H9 (cell line): ENCODE measurements at regions not wholly inside any gene's neighbourhood (a gene's known extent, or its start where the extent isn't known, plus 50 kb on each side); places are given as distances from the start of the nearest gene placed in this dataset.

ENCODE experiments used
- DNase-seq: peaks from one replicate; pipeline ENCODE4 v3.0.0-alpha.2; 2017
- H2AFZ ChIP-seq: one replicate; pipeline ENCODE4 v1.6.1; 2013; ENCODE audit warnings: mild to moderate bottlenecking, low read length, control low read depth, moderate library complexity
- H2AK5ac ChIP-seq: 2 replicates; pipeline ENCODE4 v1.6.1; 2013; ENCODE audit warnings: low read length, control low read depth, mixed read lengths; ENCODE audit not compliant: insufficient read length
- H2BK120ac ChIP-seq: one replicate; pipeline ENCODE4 v1.6.1; 2013; ENCODE audit warnings: low read depth, mild to moderate bottlenecking, low read length, control low read depth, inconsistent platforms; ENCODE audit not compliant: poor library complexity, severe bottlenecking
- H2BK12ac ChIP-seq: 2 replicates; pipeline ENCODE4 v1.6.1; 2013; ENCODE audit warnings: low read length, control low read depth, mixed read lengths, low read depth; ENCODE audit not compliant: insufficient read length
- H2BK15ac ChIP-seq: 2 replicates; pipeline ENCODE4 v1.6.1; 2013; ENCODE audit warnings: low read depth, low read length, control low read depth
- H2BK20ac ChIP-seq: one replicate; pipeline ENCODE4 v1.6.1; 2013; ENCODE audit warnings: low read depth, mild to moderate bottlenecking, low read length, control low read depth, inconsistent platforms; ENCODE audit not compliant: poor library complexity, severe bottlenecking
- H2BK5ac ChIP-seq: 2 replicates; pipeline ENCODE4 v1.6.1; 2013; ENCODE audit warnings: low read length, control low read depth, mixed read lengths; ENCODE audit not compliant: insufficient read length
- H3K14ac ChIP-seq: 2 replicates; pipeline ENCODE4 v1.6.1; 2013; ENCODE audit warnings: low read length, control low read depth; ENCODE audit not compliant: insufficient read depth
- H3K18ac ChIP-seq: 2 replicates; pipeline ENCODE4 v1.6.1; 2013; ENCODE audit warnings: low read depth, mild to moderate bottlenecking, mixed read lengths, low read length, control low read depth; ENCODE audit not compliant: insufficient read length
- H3K23ac ChIP-seq: 2 replicates; pipeline ENCODE4 v1.6.1; 2013; ENCODE audit warnings: low read length, control low read depth, mixed read lengths, low read depth; ENCODE audit not compliant: insufficient read length
- H3K23me2 ChIP-seq: 2 replicates; pipeline ENCODE4 v1.6.1; 2013; ENCODE audit warnings: low read depth, mild to moderate bottlenecking, mixed read lengths, low read length, control low read depth; ENCODE audit not compliant: insufficient read length, poor library complexity, severe bottlenecking
- H3K27ac ChIP-seq: 2 replicates; pipeline ENCODE4 v1.5.1; 2013; ENCODE audit warnings: low read length, control low read depth, mixed read lengths, low read depth; ENCODE audit not compliant: insufficient read length
- H3K27me3 ChIP-seq: 2 replicates; pipeline ENCODE4 v1.6.1; 2013; ENCODE audit warnings: low read length, control low read depth, inconsistent platforms; ENCODE audit not compliant: insufficient read depth
- H3K4ac ChIP-seq: 2 replicates; pipeline ENCODE4 v1.6.1; 2013; ENCODE audit warnings: low read depth, mild to moderate bottlenecking, control low read depth, inconsistent platforms, low read length, moderate library complexity
- H3K4me1 ChIP-seq: 2 replicates; pipeline ENCODE4 v1.6.1; 2013; ENCODE audit warnings: low read length, control low read depth, inconsistent platforms; ENCODE audit not compliant: insufficient read depth
- H3K4me2 ChIP-seq: 2 replicates; pipeline ENCODE4 v1.6.1; 2013; ENCODE audit warnings: low read length, control low read depth, mixed read lengths; ENCODE audit not compliant: insufficient read length, insufficient read depth
- H3K56ac ChIP-seq: 2 replicates; pipeline ENCODE4 v1.6.1; 2013; ENCODE audit warnings: low read depth, mild to moderate bottlenecking, mixed read lengths, low read length, control low read depth; ENCODE audit not compliant: insufficient read length
- H3K79me1 ChIP-seq: 2 replicates; pipeline ENCODE4 v1.6.1; 2013; ENCODE audit warnings: low read depth, mild to moderate bottlenecking, moderate library complexity, low read length, control low read depth, inconsistent platforms; ENCODE audit not compliant: insufficient read depth, poor library complexity, severe bottlenecking
- H3K79me2 ChIP-seq: 2 replicates; pipeline ENCODE4 v1.6.1; 2013; ENCODE audit warnings: low read length, control low read depth, inconsistent platforms; ENCODE audit not compliant: insufficient read depth
- H3K9ac ChIP-seq: 2 replicates; pipeline ENCODE4 v1.6.1; 2013; ENCODE audit warnings: low read length, control low read depth, mixed read lengths; ENCODE audit not compliant: insufficient read length; ENCODE audit errors: extremely low read depth
- H3K9me3 ChIP-seq: one replicate; pipeline ENCODE4 v1.6.1; 2013; ENCODE audit warnings: low read depth, low read length, inconsistent platforms; ENCODE audit not compliant: control insufficient read depth
- H3T11ph ChIP-seq: one replicate; pipeline ENCODE4 v1.6.1; 2013; ENCODE audit warnings: mild to moderate bottlenecking, low read length, control low read depth, inconsistent platforms
- H4K20me1 ChIP-seq: one replicate; pipeline ENCODE4 v1.6.1; 2013; ENCODE audit not compliant: control insufficient read depth, insufficient read length, insufficient read depth
- H4K5ac ChIP-seq: 2 replicates; pipeline ENCODE4 v1.6.1; 2013; ENCODE audit warnings: low read depth, mild to moderate bottlenecking, mixed read lengths, low read length, control low read depth; ENCODE audit not compliant: insufficient read length
- H4K8ac ChIP-seq: replicated peaks from 2 replicates; pipeline ENCODE4 v1.6.1; 2013; ENCODE audit warnings: low read length, control low read depth, mixed read lengths, low read depth; ENCODE audit not compliant: insufficient read length
- H4K91ac ChIP-seq: 2 replicates; pipeline ENCODE4 v1.6.1; 2013; ENCODE audit warnings: low read depth, mild to moderate bottlenecking, moderate library complexity, mixed read lengths, low read length, control low read depth; ENCODE audit not compliant: insufficient read length
- H3K27ac Mint-ChIP-seq, 3 experiments: 2 replicates in 2 of 3; 3 replicates in 1 of 3; pipeline ENCODE4 v1.8.0; 2020 to 2021; ENCODE audit warnings: mixed read lengths in 3 of 3, mild to moderate bottlenecking in 1 of 3, moderate library complexity in 1 of 3
- H3K27me3 Mint-ChIP-seq: 2 replicates; pipeline ENCODE4 v1.8.0; 2021; ENCODE audit warnings: low read depth, mild to moderate bottlenecking, moderate library complexity, mixed read lengths
- H3K36me3 Mint-ChIP-seq, 3 experiments: 2 replicates in 2 of 3; 3 replicates in 1 of 3; pipeline ENCODE4 v1.8.0; 2020 to 2021; ENCODE audit warnings: low read depth in 3 of 3, mixed read lengths in 3 of 3; ENCODE audit not compliant: insufficient read depth in 1 of 3
- H3K4me1 Mint-ChIP-seq, 2 experiments: 2 replicates each; pipeline ENCODE4 v1.8.0; 2020; ENCODE audit warnings: mixed read lengths in 2 of 2
- H3K4me3 Mint-ChIP-seq, 2 experiments: 2 replicates in 1 of 2; 3 replicates in 1 of 2; pipeline ENCODE4 v1.8.0; 2020 to 2021; ENCODE audit warnings: mild to moderate bottlenecking in 2 of 2, mixed read lengths in 2 of 2, moderate library complexity in 1 of 2
- H3K9me3 Mint-ChIP-seq, 2 experiments: 2 replicates in 1 of 2; 3 replicates in 1 of 2; pipeline ENCODE4 v1.8.0; 2020; ENCODE audit warnings: mild to moderate bottlenecking in 2 of 2, mixed read lengths in 2 of 2, moderate library complexity in 1 of 2
- WGBS: extraction: QIAGEN DNeasy Blood & Tissue Kit; methylation state at CpG from one replicate; pipeline ENCODE4 v1.1.7; 2013; ENCODE audit warnings: missing lambda C conversion rate, low lambda C conversion rate, mixed read lengths; ENCODE audit not compliant: insufficient read length; ENCODE audit errors: extremely low coverage; 5-methylcytosine and 5-hydroxymethylcytosine counted together
- TF ChIP-seq, protein P1 (sequence below): fragments of 200-600 bp; sonication (generic); conservative IDR thresholded peaks from 3 replicates; pipeline ENCODE4 v1.8.0; 2021; ENCODE audit warnings: antibody characterized with exemption, mild to moderate bottlenecking

DNA sequence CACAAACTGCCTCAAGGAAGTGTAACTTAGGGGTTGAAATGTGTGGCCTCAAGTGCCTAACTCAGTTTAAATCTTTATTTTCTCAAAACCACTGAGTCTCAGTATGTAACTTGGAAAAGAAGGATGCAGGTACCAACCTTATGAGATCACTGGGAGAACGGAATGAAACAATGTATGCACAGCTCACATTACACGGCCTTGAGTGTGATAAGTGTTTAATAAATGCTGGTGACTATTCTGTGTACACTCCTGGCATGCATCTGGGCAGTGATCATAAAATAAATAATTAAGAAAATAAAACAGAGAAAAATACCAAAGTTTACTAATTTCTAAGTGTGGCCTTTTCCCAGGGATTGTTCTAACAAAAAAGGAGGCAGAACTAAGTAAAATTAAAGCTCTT, 974.5 kb upstream of the FLRT2 start:
- H3K4me1 Mint-ChIP-seq: no peaks in the 10 kb centered on the region
- Histone ChIP-seq H2BK20ac (no peak overlapping the region), H3K14ac (no peak overlapping the region)

More for the DNA sequence above, 974.5 kb upstream of the FLRT2 start:
- H3K79me1 ChIP-seq: no peaks in the 10 kb centered on the region
- no peak overlapping the region for H3K23ac ChIP-seq
- no peak overlapping the region for H2BK5ac ChIP-seq
- no peak overlapping the region for H3K18ac ChIP-seq
- no peak overlapping the region for H3K4me2 ChIP-seq
- H2BK120ac ChIP-seq: no peak overlapping the region
- H4K5ac ChIP-seq: no peak overlapping the region
- no peaks in the 10 kb centered on the region for H3K9me3 ChIP-seq
- peaks cover 5 to 10% of the 10 kb centered on the region in 2 experiments for H3K9me3 Mint-ChIP-seq
- no peak overlapping the region for H3K4ac ChIP-seq
- H3K56ac ChIP-seq: no peak overlapping the region
- H3K36me3 Mint-ChIP-seq: peaks cover 2 to 11% (median 10%) of the 10 kb centered on the region in 3 experiments; a peak in 4 of 7 replicates
- no peaks in the 10 kb centered on the region for H3K27me3 ChIP-seq
- no peak overlapping the region for H2AFZ ChIP-seq
- H3K9ac ChIP-seq: no peak overlapping the region
- no peak overlapping the region for H4K91ac ChIP-seq
- no peak overlapping the region for H3T11ph ChIP-seq
- no peak overlapping the region for H2AK5ac ChIP-seq
- no peaks in the 10 kb centered on the region for H3K23me2 ChIP-seq
- H3K27ac ChIP-seq: no peak overlapping the region
- TF ChIP-seq, protein P1, sequence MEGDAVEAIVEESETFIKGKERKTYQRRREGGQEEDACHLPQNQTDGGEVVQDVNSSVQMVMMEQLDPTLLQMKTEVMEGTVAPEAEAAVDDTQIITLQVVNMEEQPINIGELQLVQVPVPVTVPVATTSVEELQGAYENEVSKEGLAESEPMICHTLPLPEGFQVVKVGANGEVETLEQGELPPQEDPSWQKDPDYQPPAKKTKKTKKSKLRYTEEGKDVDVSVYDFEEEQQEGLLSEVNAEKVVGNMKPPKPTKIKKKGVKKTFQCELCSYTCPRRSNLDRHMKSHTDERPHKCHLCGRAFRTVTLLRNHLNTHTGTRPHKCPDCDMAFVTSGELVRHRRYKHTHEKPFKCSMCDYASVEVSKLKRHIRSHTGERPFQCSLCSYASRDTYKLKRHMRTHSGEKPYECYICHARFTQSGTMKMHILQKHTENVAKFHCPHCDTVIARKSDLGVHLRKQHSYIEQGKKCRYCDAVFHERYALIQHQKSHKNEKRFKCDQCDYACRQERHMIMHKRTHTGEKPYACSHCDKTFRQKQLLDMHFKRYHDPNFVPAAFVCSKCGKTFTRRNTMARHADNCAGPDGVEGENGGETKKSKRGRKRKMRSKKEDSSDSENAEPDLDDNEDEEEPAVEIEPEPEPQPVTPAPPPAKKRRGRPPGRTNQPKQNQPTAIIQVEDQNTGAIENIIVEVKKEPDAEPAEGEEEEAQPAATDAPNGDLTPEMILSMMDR: no peak
- H4K8ac ChIP-seq: no peak overlapping the region
- H2BK12ac ChIP-seq: no peak overlapping the region
- H3K79me2 ChIP-seq: no peaks in the 10 kb centered on the region
- DNase-seq: no peak
- no peaks in the 10 kb centered on the region for H3K27me3 Mint-ChIP-seq
- no peaks in the 10 kb centered on the region for H4K20me1 ChIP-seq
- no peak overlapping the region for H3K4me3 Mint-ChIP-seq
- H2BK15ac ChIP-seq: no peak overlapping the region
- H3K27ac Mint-ChIP-seq: no peak overlapping the region
- WGBS: no CpG with 5 or more reads among the region's 2 CpGs
- H3K4me1 ChIP-seq: no peaks in the 10 kb centered on the region
